ENCODE measurements at regions not wholly inside any gene's neighbourhood (a gene's known extent, or its start where the extent isn't known, plus 50 kb on each side); places are given as distances from the start of the nearest gene placed in this dataset.
A peak's percentile ranks its signal among the peaks of the same experiment; 100 is the strongest.
"Not testable (repeated sequence)": the region's sequence is repeated elsewhere in the genome, so short reads cannot be mapped to it uniquely, and the experiment has no call there.

DNA sequence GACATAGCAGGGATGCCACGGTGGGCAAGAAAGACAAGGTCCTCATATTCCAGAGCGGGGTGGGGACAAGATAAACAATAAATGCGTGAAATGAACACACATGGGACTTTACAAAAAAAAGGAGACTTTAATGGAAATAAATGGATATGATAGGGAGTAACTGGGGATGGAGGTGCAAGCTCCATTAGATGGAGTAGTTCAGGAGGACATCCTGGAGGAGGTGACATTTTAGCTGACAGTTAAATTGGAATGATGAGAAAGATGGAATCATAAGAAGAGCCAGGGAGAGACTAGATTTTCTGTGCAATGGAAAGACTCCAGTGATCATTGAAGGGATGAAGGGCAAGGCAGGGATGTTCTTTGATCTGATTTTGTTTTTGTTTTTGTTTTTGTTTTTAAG is 83.6 kb upstream of the MYL10 start:
- no peak for DNase-seq

DNA sequence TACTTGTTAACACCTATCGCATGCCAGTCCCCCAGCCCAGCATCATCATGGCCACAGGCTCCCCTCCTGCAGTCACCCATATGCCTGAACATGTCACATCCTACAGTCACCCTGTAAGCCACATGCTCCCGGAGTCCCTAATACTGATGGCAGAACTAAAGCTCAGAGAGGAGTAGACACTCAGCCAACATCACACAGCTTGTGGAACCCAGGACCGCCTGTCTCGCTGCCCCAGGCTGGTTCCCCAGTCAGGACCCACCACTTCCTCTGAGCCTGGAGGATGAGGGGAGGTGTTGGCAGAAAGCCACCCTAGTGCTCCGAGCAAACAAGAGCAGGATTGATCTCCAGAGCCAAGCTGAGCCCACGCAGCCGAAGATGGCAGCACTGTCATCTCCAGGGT is 85.0 kb upstream of the MYL10 start:
- DNase-seq = no peak

DNA sequence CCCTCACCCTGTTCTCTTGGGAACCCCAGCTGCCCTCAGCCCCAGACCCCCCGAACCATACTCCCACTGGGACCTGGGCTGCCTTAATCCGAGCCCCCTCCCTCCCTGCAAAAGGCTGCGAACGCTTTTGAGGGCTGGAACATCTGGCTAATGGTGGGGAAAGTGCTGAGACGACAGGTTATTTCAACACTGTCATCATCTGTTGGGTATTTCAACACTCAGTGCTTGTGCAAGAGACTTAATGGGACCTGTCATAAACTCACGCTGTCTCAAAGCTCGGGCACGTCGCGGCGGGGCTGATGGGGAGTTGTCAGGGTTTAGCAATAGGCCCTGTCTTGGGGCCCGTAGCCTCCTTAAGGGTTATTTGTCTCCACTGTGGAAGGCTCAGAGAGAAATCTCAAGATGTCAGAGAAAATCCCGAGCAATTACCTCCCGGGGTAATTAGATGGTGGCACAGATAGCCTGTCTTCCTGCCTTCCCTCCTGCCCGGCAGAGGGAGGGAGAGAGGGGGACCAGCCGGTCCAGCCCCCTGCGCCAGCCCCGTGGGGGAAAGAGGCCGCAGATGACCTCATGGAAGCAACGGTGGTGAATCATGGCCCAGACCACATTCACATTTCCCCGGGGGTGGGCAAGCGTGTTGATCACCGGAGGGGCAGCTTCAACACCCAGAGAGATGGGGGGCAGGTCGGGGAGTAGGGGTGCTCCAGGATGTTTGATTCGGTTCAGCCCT is 88.7 kb upstream of the MYL10 start:
- DNase-seq = no peak

DNA sequence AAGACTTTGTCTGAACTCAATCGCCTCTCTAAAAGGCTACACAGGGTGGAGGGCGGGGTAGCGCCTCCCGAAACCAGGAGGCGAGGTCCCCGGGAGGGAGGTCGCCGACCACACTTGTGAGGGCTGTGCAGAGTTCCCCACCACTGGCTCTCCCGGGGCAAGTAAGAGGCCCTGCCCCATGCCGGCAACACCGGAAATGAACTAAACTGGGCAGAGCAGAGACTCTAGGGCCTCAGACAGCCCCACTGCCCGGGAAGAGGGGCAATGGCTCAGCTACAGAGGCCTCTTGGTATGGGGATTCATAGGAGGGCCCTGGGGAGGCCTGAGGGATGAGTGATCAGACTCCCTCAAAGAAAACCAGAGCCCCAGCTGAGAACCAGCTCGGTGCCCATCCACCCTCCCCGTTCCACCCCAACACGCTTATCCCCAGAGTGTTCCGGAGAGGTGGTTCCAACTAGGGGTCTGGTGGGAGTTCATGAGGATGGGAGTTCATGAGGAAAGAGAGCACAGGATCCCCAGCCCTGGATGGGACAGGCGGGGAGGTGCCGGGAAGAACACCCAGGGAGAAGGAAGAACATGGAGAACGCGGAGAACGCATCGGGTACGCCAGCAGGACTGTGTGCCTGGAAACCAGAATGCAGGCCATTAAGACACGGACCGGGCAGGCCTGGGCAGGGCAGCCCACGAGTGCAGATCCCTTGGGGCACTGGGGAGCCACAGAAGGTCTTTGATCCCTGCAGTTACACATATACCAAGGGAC is 89.4 kb upstream of the MYL10 start:
- DNase-seq = no peak

DNA sequence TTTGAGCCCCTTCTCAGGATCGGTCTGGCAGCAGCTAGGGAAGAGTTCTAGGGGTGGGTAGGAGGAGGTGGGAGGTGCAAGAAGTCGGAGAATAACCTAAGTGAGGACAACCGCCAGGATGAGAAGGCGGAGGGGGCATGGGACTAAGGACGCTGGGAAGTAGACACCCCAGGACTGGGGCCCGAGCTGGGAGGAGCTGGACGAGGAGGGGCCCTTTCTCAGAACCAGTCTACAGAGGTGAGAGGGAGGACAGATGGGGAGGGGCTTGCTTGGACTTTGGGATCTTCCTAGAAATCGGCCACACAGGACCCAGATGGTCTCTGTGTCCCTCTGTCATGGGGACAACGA is 90.0 kb upstream of the MYL10 start:
- DNase-seq = no peak

DNA sequence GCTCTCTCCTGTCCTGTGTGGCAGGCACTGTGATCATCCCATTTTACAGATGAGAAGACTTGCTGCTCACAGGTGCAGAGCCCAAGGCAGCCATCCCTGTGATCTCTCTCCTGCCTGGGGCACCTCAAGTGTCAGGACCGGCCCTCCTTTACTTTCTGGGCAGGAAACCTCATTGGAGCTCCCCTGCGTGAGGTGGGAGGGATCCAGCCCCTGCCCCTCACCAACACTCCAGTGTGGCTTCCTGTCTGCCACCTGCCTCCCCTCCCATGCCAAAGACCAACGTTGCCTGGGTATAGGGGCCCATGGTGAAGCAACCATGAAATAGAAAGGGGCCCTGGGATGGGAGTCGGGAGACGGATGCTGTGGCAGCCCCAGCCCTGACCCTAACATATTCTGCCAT is 91.2 kb upstream of the MYL10 start:
- DNase-seq = no peak

DNA sequence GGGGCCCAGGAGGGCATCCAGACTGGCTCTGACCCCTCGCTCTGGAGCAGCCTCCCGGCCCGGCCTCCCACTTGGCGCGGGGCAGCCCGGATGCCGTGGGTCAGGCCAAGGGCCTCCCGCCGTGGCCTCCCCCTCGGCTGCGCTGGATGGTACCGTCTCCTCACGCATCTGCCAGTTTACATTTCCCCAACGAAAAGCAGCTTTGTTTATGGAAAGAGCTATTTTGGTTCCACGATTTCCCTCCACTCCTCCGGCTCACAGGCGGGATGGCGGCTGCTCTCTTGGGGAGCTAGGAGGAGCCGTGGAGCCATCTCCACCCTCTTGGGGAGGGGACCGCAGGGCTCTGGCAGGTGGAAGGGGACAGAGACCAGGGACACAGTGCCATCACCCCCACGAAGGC is 93.2 kb upstream of the MYL10 start:
- DNase-seq = no peak

DNA sequence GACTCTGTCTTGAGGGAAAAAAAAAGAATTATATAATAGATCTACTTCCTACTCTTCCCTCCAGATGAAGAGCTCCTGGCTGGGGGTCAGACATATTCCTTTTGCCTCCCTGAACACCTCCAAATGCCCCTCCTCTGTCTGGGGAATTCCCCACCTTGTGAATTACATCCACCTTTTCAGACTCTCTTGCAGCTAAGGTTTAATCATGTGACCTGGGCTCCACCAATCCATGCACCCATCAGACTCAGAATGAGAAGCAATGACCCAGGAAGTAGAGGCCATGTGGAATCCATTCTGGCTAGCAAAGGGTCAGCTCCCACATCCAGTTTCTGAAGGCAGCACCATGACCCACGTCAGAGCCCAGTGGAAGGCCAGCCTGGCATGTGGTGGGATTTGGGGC is 93.6 kb upstream of the CUX1 start:
- no peak for DNase-seq

DNA sequence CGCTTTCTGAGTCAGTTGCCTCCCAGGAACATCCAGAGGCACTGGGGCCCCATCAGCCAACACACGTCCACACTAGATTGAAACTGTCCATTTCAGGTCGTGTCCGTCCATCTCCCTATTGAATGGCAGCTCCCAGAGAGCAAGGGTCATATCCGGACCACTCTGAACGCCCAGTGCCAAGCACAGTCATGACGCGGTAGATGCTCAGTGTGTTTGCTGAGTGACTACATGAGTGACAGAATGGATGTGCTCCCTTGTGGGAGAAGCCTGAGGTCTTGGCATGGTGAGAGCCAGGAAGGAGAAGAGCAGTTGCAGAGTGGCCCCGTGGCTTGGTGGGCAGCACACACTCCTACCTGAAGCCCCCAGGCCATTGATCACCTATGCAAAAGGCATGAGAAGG is 92.5 kb upstream of the CUX1 start:
- no peak for DNase-seq

DNA sequence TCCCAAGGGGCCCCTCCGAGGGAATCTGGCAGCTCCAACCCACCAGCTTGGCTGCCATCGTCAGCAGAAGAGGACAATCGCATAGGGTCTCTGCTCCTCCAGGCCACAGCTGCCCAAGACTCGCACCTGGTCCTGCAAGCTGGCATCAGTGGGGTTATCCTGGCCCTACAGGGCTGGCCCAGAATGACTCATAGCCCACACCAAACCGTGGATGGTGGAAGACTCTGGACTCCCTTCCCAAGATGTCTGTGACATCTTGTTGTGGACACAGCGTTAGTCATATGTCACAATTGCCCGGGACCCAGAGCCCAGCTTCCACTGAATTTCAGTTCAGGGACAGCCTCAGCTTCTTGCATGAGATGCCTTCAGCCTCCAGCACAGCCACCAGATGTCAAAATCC is 91.5 kb upstream of the CUX1 start:
- DNase-seq = no peak

DNA sequence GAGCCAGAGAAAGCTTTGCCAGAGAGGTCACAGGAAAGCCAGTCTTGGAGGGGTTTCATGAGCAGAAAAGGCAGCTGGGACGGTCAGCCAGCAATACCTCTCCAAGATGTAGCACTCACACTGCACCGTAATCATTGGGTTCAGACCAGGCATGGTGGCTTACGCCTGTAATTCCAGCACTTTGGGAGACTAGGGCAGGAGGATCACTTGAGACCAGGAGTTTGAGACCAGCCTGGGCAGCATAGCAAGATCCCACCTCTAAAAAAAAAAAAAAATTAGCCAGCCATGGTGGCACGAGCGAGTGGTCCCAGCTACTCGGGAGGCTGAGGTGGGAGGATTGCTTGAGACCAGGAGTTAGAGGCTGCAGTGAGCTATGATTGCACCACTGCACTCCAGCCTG is 90.2 kb upstream of the CUX1 start:
- no peak for DNase-seq

DNA sequence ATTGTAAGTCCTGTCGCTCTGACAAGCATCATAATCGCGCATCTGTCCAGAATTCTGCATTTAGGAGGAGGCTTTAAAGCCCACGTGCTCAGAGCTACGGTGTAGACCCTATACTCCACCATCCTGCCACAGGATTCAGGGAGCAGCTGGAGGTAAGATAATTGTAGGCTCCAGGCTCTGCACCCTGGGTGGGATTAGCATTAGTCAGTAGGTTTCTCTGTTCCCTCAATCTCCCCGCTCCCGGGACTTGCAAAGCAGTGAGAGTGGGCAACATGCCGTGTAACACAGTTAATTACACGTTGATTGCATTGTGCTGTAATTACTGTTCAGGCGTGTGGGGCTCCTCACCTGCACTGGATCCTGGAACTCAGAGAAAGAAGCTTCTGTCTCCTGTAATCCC is 89.3 kb upstream of the CUX1 start:
- no peak for DNase-seq

DNA sequence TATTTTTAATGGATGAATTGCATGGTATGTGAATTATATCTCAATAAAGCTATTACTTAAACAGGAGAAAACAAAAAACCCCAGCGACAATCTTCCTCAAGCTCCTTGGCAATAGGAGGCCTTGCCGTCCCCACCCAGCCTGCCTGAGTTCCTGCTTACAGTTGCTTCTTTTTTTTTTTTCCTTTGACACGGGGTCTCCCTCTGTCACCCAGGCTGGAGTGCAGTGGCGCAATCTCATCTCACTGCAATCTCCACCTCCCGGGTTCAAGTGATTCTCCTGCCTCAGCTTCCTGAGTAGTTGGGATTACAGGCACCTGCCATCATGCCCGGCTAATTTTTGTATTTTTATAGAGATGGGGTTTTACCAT is 88.6 kb upstream of the CUX1 start:
- not testable (repeated sequence) for DNase-seq

DNA sequence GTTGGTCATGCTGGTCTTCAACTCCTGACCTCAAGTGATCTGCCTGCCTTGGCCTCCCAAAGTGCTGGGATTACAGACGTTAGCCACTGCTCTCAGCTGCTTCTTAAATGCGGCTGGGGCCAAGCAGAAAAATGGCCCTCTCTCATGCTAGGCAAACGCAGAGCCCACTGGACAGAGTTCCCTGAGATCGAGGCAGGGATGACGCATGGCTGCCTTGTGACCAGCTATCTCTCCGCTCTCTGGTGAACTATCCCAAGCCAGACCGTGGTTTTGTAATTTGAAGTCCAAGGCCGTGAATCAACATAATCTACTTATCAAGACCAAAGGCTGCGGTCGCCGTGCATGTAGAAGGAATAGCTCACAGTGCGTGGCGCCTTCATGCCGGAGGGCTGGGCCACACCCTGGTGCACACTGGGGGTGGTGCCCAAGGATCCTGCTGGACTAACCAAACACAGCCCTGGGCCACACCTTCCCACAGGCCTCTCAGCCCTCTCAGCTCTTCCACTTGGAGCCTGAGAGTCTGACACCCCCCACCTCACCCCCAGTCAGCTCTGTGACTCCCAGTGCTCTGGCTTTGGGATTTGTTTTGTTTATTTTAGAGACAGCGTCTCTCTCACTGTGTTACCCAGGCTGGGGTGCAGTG is 88.1 kb upstream of the CUX1 start:
- DNase-seq = no peak

DNA sequence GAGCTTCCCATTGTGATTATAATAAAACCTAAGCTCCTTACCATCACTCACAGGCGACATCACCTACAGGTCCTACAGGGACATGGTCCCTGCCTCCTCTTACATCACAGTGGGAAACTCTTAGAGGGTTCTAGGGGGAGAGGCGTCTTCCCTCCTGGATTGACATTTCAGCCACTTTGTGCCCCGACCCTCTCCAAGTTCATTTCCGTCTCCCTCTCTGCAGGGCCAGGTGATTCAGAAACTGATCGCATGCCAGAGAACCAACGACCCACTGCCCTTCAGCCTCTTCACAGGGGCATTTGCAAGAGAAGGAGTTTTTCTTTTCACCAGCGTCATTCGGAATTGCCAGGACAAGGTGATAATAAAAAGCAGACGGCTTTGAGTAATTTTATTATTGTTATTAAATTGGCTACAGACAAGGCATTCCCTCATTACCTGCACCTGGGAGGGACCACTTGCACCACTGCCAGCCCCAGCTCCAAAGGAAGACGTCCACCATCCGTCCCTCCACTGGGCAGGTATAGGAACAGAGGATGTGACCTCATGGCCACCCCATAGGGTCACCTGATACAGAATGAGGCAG is 85.8 kb upstream of the CUX1 start:
- no peak for DNase-seq

DNA sequence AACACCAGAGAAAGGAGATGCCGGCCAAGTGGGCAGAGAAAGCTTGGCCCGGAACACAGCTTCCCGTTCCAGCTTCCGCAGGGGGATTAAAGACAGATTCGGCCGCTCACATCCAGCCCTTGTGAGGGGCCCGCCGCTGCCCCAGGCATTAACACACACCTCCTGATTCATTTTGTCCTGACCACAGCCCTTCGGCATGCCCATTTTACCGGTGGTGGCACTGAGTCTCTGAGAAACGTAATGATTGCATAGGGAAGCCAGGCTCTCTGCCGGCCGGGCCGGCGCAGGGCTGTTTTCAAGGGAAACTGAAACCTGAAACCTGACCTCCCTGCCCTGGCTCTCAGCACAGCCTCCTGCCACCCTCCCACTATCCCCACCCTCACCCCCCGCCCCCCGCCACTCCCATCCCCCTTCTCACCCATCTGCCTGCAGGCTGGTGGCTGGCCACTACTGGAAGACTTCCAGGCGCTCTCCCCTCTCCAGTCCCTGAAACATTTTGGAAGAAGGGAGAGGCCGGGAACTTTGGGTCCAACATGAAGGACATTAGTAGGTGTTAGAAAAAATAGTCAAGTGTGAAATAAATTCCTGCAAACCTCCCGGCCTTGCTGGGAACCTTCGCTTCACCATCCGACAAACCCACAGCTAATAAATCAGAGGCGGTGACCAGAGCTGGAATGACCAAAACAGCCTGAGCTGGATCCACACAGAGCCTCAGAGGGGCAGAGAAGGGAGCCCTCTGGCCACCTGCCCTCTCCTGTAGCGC is 83.5 kb upstream of the CUX1 start:
- no peak for DNase-seq

DNA sequence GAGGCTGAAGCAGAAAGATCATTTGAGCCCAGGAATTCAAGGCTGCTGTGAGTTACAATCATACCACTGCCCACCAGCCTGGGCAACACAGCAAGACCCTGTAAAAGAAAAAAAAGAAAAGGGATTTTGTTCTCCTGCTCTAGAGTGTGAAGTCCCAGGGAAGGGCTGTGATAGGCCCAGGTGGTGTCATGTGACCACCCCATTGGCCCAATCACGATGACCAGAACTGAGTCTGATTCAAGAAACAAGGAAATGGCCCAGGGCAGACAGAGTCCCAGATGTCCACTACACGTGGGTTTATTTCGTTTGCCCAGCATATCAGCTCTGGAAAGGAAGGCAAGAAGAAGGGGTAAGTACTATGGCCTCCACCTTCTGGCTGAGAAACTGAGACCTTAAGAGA is 81.3 kb upstream of the CUX1 start:
- no peak for DNase-seq

DNA sequence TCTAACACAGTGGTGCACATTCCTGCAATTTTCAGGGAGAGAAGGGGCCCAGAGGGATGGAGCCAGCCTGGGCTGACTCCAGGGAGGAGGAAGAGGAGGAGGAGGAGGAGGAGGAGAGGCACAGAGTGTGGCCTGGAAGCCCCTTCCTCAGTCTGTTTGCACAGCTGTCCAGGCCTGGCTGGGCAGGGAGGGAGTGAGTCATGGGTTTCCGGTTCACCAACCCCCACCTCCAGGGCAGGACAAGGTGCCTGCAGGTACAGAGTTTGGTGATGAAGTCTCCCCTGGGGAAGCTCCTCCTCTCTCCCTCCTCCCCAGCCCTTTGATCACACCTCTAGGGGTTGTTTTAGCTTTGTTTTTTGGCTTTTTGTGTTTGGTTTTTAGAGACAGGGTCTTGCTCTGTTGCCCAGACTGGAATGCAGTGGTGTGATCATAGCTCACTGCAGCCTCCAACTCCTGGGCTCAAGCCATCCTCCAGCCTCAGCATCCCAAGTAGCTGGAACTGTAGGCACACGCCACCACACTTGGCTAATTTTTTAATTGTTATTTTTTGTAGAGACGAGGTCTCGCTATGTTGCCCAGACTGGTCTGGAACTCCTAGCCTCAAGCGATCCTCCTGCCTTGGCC is 77.5 kb upstream of the CUX1 start:
- DNase-seq = no peak

DNA sequence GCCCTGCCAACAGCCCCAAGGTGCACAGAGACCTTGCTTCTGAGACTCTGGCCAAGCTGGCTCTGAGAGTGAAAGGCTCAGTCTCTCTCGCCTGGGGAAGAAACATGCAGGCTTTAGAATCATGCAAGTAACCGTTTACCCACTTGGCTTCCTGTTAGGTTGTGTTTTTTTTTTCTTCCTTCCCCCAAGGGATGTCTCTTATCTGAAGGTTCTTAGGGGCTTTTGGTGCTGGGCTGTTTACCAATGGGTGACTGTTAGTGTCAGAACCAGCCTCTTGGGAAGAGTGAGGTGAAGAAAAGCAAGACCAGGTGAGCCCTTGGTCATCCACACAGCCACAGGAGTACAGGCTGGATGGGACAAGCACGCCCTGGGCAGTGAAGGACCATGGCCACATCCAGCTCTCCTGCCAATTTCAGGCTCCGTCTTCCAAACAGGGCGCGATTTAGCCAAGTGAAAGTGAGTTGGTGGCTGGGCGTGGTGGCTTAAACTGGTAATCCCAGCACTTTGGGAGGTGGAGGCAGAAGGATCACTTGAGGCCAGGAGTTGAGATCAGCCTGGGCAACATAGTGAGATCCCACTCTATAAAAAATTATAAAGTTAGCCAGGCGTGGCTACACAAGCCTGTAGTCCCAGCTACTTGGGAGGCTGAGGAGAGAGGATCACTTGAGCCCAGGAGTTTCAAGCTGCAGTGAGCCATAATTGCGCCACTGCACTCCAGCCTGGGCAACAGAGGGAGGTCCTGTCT is 76.3 kb upstream of the CUX1 start:
- DNase-seq = no peak

DNA sequence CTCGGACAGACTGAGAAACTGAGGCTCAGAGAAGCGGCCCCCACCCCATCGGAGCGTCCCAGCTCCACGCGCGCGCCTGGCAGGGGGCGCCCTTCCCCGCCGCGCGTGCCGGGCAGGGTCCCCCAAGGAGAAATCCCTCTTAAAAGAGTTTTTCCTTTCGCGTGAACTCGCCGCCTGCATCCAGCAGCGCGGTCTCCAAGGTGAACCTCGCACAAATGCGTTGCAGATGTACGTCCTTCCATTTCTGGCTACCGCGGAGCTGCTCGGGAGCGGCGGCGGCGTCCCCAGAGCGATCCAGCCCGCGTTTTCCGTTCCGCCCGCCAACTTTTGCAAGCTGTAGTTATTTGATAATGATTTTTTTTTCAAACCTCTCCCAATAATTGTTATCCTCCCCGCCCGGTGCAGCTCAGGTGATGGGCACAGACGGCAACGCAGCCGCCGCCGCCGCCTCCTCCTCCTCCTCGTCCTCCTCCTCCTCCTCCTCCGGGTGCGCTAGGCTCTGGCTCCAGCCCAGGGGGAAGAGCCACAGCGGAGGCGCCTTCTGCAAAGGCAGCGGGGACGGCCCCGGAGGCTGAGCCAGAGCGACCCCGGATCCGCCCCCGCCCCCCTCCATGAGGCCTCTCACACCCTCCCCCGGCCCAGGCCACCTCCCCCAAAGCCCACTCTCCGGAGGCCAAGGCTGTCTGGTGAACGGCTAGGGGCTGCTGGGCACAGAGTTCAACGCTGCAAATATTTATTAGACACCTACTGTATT is 74.0 kb upstream of the CUX1 start:
- DNase-seq = peak in 3 of 4 experiments; percentile 36 to 57 (median 45)

DNA sequence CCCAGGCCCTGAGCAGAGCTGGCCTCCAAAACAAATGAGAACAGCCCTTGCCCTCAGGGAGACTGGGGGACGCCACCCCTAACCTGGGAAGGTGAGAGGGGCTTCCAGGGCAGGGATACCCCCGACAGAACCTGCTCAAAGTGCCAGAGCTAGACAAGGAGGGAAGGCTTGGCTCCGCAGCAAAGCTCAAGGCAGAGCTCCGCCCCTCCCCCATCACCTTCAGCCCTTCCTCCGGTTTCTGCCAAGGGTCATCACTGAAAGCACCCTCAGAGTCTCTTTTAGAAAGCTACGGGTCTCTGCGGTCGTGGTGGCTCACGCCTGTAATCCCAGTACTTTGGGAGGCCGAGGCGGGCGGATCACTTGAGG is 73.4 kb upstream of the CUX1 start:
- DNase-seq = no peak

Measured in activated naive CD4-positive, alpha-beta T cell (primary cell).